MV-4-11 (cell line): ENCODE measurements at regions not wholly inside any gene's neighbourhood (a gene's known extent, or its start where the extent isn't known, plus 50 kb on each side); places are given as distances from the start of the nearest gene placed in this dataset.

ENCODE experiments used
- DNase-seq: peaks from one replicate; lab custom pipeline; 2025; lab: John Stamatoyannopoulos, UW

DNA sequence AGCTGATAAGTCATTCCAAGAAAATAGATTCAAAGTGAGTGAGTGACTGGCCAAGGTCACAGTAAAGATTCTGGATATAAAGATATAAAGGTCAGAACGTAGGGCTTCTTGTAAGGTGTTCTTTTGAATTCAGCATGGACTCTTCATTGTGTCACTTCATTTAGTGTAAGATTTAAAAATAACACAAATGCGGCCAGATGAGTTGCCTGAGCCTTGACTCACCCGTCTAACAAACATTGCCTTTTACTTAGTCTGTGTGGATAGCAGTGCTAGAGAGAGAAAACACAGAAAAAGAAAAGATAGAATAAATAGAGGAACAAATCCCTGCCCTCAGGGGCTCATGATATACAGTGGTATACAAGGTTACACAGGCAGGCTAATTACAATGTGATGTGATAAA is 223.4 kb downstream of the PLPP3 start:
- DNase-seq: no peak

DNA sequence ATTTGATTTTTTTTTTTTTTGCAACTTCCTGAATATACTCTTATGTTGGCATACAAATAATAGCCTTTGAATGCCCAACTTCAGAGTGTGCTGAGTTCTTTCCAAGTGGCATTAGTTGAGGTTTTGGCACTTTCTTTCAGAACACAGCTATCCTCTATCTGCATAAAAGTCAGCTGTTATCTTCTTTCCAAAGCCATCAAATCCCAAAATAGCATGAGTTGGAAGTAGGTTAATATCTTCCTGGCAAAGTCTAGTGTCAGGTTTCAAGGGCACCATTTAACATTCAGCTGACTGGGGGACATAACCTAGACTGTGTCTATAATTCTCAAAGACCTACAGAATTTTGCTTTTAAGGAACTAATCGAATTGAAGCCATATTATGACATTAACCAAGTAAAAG is 223.9 kb downstream of the PLPP3 start:
- no peak for DNase-seq

DNA sequence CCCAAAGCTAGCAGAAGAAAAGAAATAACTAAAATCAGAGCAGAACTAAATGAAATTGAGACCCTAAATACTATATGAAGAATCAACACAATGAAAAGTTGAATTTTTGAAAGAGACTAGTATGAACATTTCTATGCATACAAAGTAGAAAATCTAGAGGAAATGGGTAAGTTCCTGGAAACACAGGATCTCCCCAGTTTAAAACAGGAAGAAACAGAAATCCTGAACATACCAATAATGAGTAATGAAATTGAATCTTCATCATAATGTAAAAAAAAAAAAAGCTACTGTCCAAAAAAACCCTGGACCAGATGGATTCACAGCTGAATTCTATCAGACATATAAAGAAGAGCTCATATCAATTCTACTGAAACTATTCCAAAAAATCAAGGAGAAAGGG is 233.5 kb downstream of the PLPP3 start:
- DNase-seq: no peak

DNA sequence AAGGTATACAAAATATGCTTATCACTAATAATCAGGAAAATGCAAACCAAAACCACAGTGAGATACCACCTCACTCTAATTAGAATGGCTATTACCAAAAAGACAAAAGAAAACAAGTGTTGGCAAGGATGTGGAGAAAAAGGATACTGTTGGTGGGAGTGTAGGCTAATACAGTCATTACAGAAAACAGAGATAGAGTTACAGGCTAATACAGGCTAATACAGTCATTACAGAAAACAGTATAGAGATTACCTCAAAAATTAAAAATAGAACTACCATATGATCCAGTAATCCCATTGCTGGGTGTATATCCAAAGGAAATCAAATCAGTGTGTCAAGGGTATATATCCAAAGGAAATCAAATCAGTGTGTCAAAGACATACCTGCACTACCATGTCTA is 238.4 kb downstream of the PLPP3 start:
- DNase-seq: no peak

DNA sequence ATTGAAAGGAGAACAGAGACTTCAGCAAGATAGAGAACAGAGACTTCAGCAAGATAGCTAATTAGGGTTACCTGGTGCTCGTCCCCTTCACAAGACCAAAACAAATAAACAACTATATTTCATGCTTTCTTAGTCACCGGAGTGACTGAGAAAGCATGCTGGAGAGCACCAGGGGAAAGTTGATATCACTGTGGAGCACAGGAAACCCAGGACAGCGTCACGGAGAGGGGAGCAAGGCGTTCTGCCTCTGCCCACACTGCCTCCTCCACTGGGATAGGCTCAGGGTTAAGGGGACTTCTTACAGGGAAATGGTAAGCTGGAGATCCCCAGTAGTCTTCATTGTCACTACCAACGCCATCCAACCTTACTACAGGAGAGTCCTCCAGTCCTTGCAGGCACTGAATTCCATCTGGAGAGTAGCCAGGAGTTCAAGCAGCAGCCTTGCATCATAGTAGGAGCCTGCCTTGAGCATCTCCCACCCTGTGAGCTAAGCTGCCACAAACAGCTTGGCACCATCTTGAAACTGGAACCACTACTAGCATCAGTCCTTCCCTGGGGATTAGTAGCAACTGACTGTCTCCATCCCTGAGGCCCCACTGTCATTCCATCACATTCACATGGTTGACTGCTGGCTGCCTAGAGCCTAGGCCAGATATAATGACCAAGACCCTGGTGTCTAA is 239.4 kb downstream of the PLPP3 start:
- DNase-seq: no peak

DNA sequence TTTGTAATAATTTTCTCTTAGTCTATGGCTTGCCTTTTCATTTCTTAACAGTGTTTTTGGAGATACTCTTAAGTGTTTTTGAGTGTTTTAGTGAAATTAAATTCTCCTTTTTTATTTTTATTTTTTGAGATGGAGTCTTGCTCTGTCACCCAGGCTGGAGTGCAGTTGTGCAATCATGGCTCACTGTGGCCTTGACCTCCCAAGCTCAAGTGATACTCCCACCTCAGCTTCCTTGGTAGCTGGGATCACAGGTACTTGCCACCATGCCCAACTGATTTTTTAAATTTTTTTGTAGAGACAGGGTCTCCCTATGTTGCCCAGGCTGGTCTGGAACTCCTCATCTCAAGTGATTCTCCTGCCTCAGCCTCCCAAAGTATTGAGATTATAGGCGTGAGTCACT is 240.3 kb downstream of the PLPP3 start:
- no peak for DNase-seq

DNA sequence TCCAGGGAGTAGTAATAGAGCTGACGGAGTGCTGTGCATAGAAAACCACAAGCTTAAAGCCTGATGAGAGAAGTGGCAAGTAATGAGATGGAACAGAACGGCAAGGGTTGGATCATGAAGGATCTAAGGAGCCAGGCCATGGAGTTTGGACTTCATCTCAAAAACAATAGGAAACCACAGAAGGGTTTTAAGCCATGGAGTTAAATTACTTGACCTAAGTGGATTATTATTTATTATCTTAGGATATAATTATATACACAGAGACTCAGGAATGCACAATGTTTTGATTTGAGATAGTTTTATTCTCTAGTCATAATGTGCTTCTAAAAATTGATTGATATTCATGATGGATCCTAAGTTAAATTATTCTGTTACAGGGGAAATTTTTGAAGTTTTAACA is 242.4 kb downstream of the PLPP3 start:
- DNase-seq: no peak

DNA sequence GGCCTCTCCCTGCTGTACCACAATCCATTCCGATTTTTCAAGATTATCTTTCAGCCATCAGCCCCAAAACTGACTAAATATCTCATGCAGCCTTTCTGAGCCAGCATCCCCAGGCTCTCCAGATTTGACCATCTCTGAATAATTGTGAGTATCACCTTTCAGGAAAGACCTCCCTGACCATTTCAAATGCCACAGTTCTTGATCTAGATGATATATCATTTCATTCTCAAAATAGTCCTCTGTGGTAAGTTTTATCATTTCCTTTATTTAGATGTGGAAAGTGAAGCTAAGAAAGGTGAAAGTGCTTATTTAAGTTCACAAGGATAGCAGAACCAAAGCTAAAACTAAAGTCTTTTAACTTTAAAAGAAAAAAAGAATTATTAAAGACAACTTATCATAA is 244.0 kb downstream of the PLPP3 start:
- no peak for DNase-seq

DNA sequence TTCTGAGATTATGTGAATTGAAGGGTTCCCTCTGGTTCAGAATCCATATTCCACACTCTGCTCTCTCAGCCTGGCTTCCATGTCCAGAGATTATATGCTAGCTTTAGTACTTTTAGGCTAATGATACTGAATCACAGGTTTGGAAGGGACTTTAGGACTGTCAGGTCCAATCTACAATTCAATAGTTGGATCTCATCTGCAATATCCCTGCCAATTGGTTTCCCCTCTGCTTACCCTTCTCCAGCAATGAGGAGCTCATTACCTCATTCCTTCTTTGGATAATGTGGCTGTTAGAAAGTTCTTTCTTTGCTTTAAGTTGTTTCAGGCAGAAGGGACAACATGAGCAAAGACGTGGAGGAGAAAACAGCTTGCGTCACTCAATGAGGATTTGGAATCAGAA is 245.3 kb downstream of the PLPP3 start:
- no peak for DNase-seq

DNA sequence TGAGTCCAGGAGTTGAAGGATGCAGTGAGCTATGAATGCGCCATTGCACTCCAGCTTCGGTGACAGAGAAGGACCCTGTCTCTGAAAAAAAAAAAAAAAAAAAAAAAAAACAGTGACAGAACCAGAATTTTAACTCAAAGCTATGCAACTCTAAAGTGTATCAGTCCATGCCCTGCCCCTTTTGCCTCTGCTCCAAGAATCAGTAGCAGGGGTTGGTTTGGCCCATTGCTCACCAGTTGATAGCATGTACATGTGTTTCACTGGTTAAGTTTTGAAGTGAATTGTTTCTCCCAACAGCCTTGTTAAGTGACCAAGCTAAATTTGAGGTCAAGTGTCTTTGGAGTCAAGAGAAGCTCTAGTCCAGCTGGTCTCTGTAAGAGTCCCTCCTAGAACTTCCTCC is 245.9 kb downstream of the PLPP3 start:
- no peak for DNase-seq

DNA sequence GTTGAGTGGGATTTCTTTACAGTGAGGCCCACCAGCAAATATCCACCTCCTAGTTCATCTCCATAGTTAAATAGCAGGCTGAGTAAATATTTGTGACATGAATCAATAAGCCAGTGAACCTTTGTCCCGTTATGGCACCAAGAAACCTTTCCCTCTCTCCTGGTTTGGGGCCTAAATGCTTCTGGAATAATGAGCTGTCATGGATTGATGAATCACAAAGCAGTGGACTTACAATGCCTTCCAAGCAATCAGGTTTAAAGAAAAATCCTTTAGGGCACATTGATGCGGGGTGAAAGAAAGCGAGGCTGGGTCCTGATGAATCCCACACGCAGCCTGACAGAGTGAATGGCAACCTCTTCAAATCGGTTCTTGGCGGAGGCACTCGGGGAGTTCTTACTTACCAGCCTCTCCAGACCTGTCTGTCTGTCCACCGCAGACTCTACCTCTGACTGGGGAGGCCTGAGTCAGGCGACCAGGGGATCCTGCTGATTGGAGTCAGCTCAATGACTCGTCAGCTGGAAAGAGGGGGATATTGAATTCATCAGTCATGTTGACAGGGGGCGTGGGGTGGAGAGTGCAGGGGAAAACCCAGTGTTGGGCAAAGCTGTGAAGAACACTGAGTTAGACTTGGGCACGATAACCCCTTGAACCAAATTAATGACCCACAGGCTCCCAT is 247.3 kb downstream of the PLPP3 start:
- no peak for DNase-seq

DNA sequence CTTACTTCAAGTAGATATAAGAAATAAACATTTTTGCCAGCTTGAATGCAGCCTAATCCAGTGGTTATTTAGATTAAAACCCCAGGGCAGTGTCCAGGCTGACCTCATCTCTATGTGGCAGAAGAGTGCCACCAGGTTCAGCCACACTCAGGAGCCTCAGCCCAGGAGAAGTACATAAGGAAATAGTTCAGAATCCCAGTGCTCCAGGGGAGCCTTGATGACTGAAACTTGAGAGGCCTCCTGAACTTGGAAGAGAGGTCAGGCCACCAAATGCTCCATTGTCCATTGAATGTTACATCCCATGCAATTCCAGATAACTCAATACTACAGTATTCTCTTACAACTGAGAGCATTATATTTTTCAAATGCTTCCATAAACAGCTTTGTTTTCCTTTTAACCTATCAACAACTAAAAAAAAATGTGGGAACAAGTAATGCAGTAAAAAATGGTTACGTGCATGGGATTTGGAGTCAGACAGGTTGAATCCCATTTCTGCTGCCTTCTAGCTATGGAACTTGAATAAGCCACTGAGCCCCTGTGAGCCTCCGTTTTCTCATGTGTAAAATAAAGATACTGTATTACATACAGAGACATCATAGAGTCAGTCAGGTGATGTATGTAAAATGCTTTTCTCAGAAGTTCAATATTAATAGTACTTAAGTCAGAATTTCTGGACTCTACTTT is 248.0 kb downstream of the PLPP3 start:
- DNase-seq: no peak

DNA sequence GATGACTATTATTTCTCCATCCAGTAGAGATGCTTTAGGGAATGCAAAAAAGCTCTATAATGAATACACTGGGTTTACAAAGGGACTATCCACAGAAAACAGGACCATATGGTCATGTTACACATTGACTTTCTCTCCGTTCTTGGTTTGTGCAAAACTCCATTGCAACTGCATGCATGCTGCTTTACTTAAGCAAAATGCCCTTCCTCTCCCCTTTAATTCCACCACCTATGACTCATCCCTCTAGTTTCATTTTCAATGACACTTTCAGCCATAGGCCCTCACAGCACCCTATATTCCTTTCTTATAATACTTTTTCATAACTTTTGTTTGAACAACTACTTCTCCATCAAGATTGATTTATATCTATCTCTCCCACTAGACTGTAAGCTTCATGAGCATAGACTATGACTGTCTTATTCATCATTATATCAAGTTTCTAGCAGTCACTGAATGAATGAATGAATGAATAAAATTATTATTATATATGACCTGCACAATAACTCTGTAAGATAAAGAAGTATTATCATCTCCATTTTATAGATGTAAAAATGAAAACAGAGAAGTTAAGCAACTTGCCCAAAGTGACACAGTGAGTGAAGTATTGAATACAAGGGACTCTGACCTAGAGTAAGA is 248.9 kb downstream of the PLPP3 start:
- peak; percentile 86 for DNase-seq

DNA sequence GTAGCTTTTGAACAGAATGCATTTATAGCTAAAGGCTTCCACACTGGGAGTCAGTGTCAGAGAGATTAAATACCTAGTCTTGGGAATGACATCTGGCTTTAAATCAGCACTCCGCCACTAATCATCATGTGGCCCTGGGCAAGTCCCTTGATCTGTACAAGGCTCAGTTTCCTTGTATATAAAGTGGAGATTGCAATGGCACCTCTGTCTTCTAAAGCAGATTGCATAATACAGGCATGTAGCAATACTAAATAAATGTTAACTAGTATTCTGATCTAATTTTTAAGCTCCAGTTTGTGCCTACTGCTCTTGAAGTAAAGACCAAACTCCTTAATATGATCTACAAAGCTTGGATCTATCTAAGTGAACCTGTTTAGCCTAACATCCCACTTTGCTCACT is 249.4 kb downstream of the PLPP3 start:
- peak; percentile 38 for DNase-seq

DNA sequence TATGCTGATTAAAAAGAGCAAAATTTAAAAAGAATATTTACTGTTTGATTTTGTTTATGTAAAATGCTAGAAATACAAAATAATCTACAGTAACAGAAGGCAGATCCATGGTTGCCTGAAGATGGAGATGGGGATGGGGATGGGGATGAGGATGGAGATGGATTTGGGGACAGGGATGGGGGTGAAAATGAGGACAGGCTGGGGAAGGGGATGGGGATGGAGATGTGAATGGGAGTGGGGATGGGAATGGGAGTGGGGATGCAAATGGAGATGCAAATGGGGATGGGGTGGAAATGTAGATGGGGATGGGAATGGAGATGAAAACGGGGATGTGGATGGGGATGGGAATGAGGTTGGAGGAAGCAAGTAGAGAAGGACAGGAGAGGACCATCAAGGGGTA is 252.2 kb downstream of the PLPP3 start:
- DNase-seq: no peak

DNA sequence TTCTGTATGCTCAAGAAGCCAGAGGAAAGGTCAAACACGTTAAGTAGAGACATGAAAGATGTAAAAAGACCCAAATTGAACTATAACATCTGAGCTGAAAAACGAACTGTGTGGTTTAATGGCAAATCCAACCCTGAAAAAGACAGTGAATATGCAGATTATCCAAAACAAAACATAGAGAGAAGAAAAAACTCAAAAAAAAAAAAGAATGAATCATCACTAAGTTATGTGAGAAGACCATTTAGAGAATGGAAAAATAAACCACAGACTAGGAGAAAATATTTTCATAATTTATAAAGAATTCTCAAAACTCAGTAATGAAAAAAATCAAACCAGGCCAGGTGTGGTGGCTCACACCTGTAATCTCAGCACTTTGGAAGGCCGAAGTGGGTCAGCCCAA is 253.3 kb downstream of the PLPP3 start:
- no peak for DNase-seq

DNA sequence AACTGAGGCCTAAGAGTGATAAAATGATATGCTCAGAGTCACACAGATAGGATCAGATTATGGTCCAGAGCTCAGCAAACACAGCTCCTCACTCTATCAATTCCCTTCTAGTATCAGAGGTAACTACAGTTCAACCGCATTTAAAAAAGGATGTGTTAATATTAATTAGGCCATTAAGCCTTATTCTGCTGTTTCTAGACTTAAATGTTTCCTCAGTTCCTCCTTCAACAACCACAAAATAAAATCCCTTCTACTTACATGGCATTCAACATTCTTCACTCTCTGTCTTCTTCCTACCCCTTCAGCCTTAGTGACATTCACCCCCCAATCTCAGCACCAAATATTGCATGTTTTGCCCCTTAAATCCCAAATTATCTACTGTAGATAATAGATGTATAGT is 254.9 kb downstream of the PLPP3 start:
- no peak for DNase-seq

DNA sequence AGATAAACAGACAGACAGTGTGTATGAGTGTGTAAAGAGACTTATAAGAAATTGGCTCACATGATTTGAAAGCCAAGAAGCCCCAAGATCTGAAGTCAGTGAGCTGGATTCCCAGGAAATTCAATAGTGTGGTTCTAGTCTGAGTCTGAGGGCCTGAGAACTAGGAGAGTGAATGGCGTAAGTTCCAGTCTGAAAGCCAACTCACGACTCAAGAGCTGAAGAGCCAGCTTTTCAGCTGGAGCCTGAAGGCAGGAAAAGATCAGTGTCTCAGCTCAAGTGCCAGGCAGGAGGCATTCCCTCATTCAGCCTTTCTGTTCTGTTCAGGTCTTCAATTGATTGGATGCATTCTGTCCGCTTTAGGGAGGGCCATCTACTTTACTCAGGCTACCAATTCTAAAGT is 257.2 kb downstream of the PLPP3 start:
- no peak for DNase-seq

DNA sequence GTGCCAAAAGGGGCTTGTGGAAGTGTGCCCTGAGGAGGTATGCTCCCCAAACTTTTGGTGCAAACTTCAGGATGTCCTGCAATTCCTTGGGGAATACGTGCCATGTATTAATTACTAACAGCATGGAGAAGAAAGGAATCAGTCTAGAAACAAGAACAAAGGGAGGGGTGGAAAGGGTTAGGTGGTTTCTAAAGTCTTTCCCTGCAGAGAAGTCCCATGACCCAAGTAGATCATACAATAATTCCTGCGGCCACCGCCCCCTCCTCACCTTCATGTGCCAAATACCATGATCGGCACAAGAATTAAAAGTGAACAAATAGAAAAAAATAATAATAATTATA is 258.2 kb downstream of the PLPP3 start:
- no peak for DNase-seq

DNA sequence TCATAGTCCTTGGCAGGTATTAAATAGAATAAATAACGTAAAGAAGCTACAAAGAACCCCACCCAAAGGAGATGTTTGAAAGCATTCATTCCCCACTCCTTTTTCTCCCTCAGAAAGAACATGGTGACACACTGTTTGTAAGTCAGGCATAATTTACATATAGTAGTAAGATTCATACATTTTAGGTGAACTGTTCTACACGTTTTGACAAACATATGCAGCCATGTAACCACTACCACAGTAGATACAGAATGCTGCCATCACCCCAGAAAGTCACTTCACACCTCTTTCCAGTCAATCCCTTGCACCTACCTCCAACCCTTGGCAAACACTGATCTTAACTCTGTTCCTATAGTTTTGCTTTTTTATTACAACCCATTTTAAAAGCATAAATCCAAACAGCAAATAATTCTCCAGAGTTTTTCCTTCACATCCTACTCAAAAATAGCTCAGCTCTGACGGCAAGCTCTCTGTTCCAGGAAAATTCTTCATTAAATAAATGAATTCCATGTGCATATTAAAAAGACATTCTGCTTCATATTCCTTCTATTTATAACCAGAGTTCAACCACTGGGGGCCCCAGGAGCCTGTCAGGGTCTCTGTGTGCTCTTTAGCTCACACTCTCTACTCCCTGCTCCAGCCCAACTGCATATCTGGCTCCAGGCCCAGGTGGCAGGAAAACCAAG is 258.8 kb downstream of the PLPP3 start:
- no peak for DNase-seq

DNA sequence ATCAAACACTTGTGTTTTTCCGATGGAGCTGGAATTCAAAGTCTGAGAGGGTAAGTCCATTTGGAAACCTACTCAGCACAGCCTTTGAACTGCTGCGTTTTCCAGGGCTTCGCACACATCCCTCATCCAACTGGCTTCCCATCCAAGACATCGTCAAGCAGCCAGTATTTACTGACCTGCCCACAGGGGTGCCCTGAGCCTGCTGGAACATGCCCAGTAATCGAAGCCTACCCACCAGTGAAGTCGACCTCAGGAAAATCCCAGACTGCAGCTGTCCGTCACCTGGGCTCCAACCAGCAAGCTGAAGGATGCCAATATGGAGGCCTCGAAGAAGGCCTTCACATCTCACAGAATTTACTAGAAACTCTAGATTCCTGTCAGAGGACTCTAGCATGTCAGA is 261.6 kb downstream of the PLPP3 start:
- DNase-seq: no peak

DNA sequence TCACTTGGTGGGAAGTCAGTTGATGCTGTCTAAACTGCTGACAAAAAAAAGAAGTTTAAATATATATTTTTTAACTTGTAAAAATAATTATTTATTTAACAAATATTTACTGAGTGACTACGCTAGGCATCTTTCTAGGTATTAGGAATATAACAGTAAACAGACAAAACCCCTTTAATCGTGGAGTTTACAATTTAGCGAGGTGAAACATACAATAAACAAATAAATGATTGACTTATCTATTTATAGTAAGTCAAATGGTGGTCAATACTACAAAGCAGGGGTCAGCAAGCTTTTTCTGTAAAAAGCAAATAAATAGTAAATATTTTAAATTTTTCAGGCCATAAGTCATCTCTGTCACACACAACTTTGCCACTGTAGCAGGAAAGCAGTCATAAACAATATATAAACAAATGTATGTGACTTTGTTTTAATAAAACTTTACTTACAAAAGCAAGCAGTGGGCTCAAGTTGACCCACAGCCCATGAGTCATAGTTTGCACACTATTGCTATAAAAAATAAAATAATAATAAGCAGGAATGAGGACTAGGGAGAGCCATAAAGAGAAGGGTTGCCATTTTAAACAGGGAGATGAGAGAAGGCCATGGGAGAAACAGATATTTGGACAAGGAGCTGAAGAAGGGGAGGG is 263.9 kb downstream of the PLPP3 start:
- no peak for DNase-seq
